HG03039 (cell line): ENCODE measurements at regions not wholly inside any gene's neighbourhood (a gene's known extent, or its start where the extent isn't known, plus 50 kb on each side); places are given as distances from the start of the nearest gene placed in this dataset.

Experiments
- ATAC-seq: cut with Tn5 transposase; IDR thresholded peaks from one replicate; pipeline ENCODE4 v1.9.1; 2021; ENCODE audit warnings: mild to moderate bottlenecking, moderate library complexity; ENCODE audit not compliant: unreplicated experiment

DNA sequence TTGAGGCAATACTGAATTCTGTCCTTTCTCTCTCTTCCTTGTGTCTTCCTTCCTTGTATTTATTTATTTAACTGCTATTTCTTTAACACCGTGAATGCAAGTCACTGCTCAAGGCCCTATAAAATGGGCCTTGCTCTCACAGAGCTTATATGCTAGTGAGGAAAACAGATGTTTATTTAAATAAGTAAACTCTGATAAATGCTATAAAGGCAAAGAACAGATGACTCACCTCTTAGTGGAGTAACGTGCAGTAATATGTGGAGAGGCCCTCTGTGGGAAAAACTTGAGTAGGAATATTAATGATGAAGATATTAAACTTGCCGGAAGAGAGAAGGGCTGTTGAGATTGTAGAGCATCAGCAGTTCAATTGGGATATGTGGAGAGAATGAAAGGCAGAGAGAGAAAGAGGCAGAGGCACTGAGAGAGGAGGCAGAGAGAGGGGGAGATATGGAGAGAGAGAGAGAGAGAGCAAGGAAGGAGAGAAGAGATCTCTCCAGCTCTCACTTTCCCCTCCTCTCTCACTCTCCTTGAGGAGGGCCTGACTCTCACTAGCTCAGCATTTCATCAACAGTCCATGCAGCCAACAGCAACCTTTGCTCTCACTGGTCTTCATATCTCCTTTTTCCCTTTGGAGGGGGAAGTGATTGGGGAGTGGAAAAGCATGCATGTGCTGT is 322.2 kb downstream of the LMX1A start:
- no peak for ATAC-seq

- ATAC-seq: no peak
Measured at GRCh38 chr1:165031001-165031400, 325.5 kb downstream of the LMX1A start.

DNA sequence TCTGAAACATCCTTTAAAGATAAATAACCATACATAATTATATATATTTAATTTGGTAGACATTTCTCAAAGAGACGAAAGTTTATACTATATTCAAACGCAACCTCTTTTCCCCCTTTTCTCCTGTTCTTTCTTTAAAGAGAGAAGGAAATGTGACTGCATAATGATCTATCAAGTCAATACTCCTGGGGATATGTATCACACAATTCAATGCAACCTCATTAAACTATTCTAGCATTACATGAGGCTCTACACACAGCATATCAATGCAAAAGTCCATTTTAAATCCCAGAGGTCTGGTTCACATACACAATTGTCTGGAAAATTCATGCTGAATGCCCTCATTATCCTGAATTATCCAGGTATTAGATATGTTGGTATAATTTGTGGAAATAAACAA is 330.7 kb downstream of the LMX1A start:
- ATAC-seq: no peak

DNA sequence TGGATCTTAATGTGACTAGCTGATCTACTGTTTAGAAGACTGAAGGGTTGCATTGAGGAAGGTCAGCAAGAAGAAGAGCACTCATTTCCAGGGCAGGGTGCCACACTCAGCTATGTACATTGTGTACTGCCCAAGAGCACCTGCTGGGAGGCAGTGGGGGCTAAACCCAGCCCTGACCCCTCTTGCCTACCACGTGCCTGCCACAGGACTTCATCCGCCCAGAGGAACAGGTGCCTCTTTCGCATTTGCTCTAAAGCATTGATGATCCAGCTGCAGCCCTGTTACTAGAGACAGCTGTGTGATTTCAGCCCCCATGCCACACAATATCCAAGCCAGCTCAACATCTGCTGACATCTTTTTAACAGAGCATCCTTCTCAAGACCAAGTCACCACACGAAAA is 341.8 kb downstream of the LMX1A start:
- no peak for ATAC-seq

- ATAC-seq: no peak
Measured at GRCh38 chr1:165011991-165012531, 344.5 kb downstream of the LMX1A start.

DNA sequence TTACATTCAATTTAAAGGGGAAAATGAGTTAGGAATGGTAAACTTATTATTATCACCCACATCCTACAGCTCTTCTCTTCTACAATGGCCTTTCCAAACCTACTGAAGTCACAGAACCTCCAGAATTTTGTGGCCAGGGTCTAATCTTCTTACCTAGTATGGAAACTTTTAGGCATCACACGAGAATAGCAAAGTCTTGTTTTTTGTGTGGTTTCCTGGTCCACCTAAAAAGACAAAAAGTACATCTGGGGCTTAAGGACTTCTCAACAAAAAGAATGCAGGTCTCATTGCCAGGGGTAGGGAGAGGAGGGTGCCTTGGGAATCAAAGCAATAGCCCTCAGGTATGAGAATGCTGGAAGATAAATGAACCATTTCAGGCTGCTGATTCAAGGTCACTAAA is 345.3 kb downstream of the LMX1A start:
- ATAC-seq: no peak

DNA sequence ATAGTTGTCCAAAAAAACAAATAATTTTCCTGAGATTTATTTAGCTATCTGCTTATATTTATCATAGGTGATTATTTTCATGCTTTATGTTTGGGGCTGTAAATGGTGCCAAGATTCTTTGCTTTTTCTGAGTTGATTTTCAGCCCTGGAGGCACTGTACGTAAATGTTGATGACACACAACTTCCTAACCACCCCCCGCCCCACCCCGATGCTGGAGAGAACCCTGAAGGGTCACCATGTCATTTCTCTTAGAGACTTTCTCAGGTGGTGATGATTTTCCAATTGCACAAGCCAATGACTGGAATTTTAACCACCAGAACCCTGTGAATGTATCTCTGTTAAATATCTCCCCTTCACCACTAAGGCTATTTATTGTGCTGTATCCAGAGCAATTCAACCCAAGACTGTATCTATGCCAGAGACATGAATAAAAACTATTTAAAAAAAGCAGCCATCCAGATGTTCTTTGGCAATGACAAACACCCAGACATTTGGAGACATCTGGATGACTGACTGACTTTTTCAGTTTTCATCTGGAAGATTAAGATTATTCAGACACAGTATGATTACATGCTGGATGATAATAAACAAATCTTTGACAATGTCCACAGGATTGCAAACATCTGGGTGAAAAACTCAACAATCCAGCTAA is 346.0 kb downstream of the LMX1A start:
- ATAC-seq: no peak

GRCh38 chr1:165006831-165007230 is 349.7 kb downstream of the LMX1A start:
- no peak for ATAC-seq

DNA sequence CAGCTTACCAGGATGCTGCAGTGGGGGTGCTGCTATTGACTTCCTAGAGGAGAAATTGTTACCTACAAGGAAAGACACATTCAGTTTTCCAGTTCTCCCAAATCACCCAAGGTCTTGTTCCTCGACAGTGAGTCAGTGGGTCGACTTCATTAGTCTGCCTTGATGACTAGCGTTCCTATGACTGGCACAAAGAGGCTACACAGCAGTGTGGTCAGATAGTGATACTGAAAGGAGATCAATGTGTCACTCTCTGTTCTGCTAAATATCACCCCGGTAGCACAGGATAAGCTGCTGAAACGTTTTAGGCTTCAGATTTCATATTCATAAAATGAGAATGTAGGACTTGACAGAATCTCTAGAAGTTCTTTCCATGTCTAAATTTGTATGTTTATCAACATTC is 357.4 kb downstream of the LMX1A start:
- no peak for ATAC-seq

GRCh38 chr1:164991763-164992314 is 364.7 kb downstream of the LMX1A start:
- no peak for ATAC-seq

DNA sequence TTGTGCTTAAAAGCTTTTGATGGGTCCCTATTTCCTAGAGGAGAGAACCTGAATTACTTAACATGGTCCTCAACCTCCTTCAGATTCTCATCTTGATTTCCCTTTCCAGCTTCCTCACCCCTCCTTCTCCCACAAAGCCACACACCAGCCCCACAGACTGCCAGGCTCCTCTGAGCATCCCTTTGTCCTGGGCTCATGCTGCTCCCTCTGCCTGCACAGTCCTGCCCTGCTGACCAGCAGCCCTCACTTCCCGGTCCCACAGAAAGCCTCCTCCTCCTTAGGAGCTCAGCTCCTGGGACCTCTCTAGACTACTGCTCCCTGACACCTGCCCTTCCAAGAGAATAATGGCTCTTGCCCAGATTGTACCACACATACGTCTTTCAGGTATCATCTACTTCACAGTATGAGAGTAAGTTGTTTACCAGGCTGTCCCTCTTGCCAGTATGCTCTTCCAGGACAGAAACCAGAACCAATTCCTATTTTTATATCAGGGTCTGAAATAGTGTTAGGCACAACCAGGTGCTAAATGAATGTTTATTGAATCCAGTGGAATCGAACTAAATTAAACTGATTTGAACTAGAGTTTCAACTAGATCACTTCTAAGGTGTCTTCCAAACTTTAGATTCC is 373.4 kb downstream of the LMX1A start:
- ATAC-seq: no peak

GRCh38 chr1:164982545-164982944 is 374.0 kb downstream of the LMX1A start:
- ATAC-seq: no peak

DNA sequence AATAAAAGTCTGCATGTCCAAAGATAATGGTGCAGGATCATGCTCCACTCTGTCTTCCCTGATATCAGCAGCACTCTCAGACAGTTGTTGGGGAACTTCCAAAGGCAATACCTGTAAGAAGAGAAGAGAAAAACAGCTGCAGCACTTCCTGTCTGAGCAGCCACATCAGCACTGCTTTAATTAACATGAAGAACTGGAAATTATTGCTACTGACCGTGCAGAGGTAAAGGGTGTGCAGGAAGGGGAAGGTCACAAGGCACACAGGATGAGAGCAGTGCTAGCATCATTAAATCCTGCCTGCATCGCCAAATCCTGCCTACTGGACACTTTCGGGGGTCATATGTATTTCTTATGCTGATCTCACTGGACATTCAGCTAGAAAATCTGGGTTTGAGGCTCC is 379.0 kb downstream of the LMX1A start:
- ATAC-seq: no peak

DNA sequence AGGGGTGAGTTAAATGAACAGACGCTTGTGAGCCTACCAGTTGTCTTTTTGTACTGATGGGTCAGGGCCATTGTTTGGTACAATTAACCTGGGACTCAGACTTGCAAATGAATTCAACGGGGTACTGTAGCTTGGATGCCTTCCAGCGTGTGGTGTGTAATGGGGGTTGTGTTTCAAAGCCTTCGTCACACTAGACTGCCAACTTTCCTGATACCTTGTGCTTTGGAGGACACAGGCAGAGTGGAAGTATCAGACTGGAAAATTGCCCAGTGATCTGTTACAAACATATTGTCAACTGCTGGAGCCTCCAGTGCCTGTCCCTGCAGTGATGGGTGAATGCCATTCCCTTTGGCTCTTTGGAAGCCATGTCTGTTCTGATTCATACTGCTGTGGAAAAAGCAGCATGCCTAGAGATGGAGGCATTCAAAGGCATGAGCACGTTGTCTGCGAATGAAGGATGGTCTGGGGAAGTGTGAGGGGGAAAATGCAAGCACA is 384.5 kb downstream of the LMX1A start:
- ATAC-seq: no peak

GRCh38 chr1:164971391-164971790 is 385.1 kb downstream of the LMX1A start:
- ATAC-seq: no peak

DNA sequence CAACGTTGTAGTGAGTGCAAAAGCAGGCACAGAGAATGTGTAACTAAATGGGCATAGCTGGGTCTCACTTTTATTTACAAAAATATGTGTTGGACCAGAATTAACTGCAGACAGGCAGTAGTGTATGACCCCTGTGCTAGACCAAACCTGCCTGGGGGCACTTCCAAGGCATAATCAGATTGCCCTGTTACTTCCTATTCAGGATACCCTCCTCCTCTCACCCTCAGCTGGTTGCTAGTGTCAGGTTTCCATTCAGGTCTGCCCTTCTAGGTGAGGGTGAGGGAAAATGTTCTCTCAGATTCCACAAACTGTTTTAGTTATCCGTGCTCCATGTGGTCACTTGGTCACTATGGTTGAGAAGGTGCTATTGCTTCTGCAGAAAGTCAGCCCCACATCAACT is 387.3 kb downstream of the LMX1A start:
- no peak for ATAC-seq

GRCh38 chr1:164967300-164967699 is 389.2 kb downstream of the LMX1A start:
- no peak for ATAC-seq

GRCh38 chr1:164961715-164962114 is 394.8 kb downstream of the LMX1A start:
- no peak for ATAC-seq

- ATAC-seq: no peak
Measured at GRCh38 chr1:164958982-164959768, 397.3 kb downstream of the LMX1A start.

- no peak for ATAC-seq
Measured at GRCh38 chr1:164953815-164954214, 394.8 kb downstream of the PBX1 start.

DNA sequence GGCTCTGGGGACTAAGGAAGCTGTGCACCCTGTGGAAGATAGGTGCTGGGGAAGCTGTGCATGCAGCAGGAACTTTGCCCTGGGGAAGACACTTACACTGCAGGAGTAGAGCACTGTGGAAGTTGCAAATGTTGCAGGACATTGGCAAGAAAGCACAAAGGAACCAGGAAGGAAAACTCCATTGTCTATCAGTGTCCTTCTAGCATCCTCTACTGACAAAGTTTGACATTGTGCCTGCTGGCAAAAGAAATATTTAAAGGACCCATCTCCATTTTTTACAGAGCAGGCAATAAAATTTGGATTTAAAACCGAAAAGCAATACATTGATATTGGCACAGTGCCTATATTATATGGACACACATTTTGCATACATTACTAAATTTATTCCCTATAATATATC is 394.1 kb downstream of the PBX1 start:
- no peak for ATAC-seq
